ENCODE measurements at regions not wholly inside any gene's neighbourhood (a gene's known extent, or its start where the extent isn't known, plus 50 kb on each side); places are given as distances from the start of the nearest gene placed in this dataset.

- TF ChIP-seq EP300 (IDR thresholded peaks at IDR 0.05; ENCODE audit: low read depth) (no peak), CTCF (IDR thresholded peaks at IDR 0.05) (no peak)
Observed at GRCh38 chr2:173793709-173794565, 171.2 kb downstream of the SP3 start.

Measured in transverse colon (tissue), 3 donors.